Vagina (tissue), 2 donors: ENCODE measurements at regions not wholly inside any gene's neighbourhood (a gene's known extent, or its start where the extent isn't known, plus 50 kb on each side); places are given as distances from the start of the nearest gene placed in this dataset.

Experiments used
- CTCF ChIP-seq, 3 experiments: fragments of 450-650 bp in 2 of 3; fragments of 200-600 bp in 1 of 3; sonication (generic) in 1 of 3; IDR thresholded peaks; one replicate each; pipeline ENCODE4 v1.5.1; 2017 to 2019; ENCODE audit warnings: antibody characterized with exemption in 3 of 3, mild to moderate bottlenecking in 2 of 3, moderate library complexity in 2 of 3
- POLR2A ChIP-seq, 2 donors: fragments of 450-650 bp; IDR thresholded peaks; one replicate each; pipeline ENCODE4 v1.6.1; 2017; ENCODE audit warnings: antibody characterized with exemption in 2 of 2, mild to moderate bottlenecking in 2 of 2, moderate library complexity in 2 of 2

- TF ChIP-seq CTCF (IDR thresholded peaks at IDR 0.05), result no peak
- no peak for TF ChIP-seq POLR2A (IDR thresholded peaks at IDR 0.05)
Measured at GRCh38 chr5:6096101-6096500, 282.2 kb downstream of the MED10 start.
